CD4-positive, alpha-beta T cell (primary cell): ENCODE measurements at regions not wholly inside any gene's neighbourhood (a gene's known extent, or its start where the extent isn't known, plus 50 kb on each side); places are given as distances from the start of the nearest gene placed in this dataset.

Experiments used
- ATAC-seq: fragments of 200-7000 bp; cut with Tn5 transposase; one replicate; pipeline ENCODE4 v1.10.0; 2022; ENCODE audit warnings: mild to moderate bottlenecking; ENCODE audit not compliant: poor library complexity
- CTCF ChIA-PET: fragments of 350-600 bp; sonication (Branson Sonifier 250); formaldehyde crosslinking; loops from one replicate; lab custom pipeline; 2021; ENCODE audit warnings: antibody characterized with exemption, inconsistent platforms; lab: Charles Lee
- POLR2A ChIA-PET: fragments of 350-600 bp; sonication (Branson Sonifier 250); formaldehyde crosslinking; loops from one replicate; lab custom pipeline; 2021; ENCODE audit warnings: antibody characterized with exemption, inconsistent platforms; lab: Charles Lee
- DNase-seq, 14 experiments: peaks; one replicate each; pipeline ENCODE4 v3.0.0-alpha.2; 2013 to 2020; ENCODE audit warnings: mixed read lengths in 2 of 14
- H3K27ac ChIP-seq, 2 donors: one replicate each; pipeline versions ENCODE4 v1.5.1 to v1.7.0; 2013; ENCODE audit warnings: low read length in 2 of 2, low read depth in 1 of 2, mild to moderate bottlenecking in 1 of 2
- H3K27me3 ChIP-seq, 2 experiments: 1 replicate in 1 of 2; 2 replicates in 1 of 2; pipeline versions ENCODE4 v1.6.1 to v1.7.0; 2013; ENCODE audit warnings: low read length in 2 of 2, control low read depth in 1 of 2, mild to moderate bottlenecking in 1 of 2, moderate library complexity in 1 of 2; ENCODE audit not compliant: insufficient read depth in 2 of 2, control insufficient read depth in 1 of 2
- H3K36me3 ChIP-seq: one replicate; pipeline ENCODE4 v1.6.1; 2013; ENCODE audit warnings: low read length, control low read depth; ENCODE audit not compliant: insufficient read depth
- H3K4me1 ChIP-seq: one replicate; pipeline ENCODE4 v1.6.1; 2013; ENCODE audit warnings: low read length, control low read depth; ENCODE audit not compliant: insufficient read depth
- H3K4me3 ChIP-seq: one replicate; pipeline ENCODE4 v1.5.1; 2013; ENCODE audit warnings: mild to moderate bottlenecking, low read length, moderate library complexity
- H3K9me3 ChIP-seq, 2 experiments: 1 replicate in 1 of 2; 2 replicates in 1 of 2; pipeline versions ENCODE4 v1.6.1 to v1.7.0; 2013; ENCODE audit warnings: low read length in 2 of 2, mild to moderate bottlenecking in 2 of 2, control low read depth in 1 of 2, moderate library complexity in 1 of 2; ENCODE audit not compliant: control insufficient read depth in 1 of 2, insufficient read depth in 1 of 2
- H3K27ac Mint-ChIP-seq: one replicate; pipeline ENCODE4 v1.8.0; 2020; ENCODE audit warnings: mixed read lengths
- H3K27me3 Mint-ChIP-seq: one replicate; pipeline ENCODE4 v1.8.0; 2021; ENCODE audit warnings: mixed read lengths
- H3K36me3 Mint-ChIP-seq: one replicate; pipeline ENCODE4 v1.8.0; 2021; ENCODE audit warnings: low read depth, mixed read lengths
- H3K4me1 Mint-ChIP-seq: one replicate; pipeline ENCODE4 v1.8.0; 2021; ENCODE audit warnings: low read depth, mixed read lengths
- H3K4me3 Mint-ChIP-seq: one replicate; pipeline ENCODE4 v1.8.0; 2020; ENCODE audit warnings: mild to moderate bottlenecking, mixed read lengths
- H3K9me3 Mint-ChIP-seq: one replicate; pipeline ENCODE4 v1.8.0; 2020; ENCODE audit warnings: mixed read lengths
- CTCF ChIP-seq: fragments of 200-600 bp; IDR thresholded peaks from one replicate; pipeline ENCODE4 v1.8.0; 2022; ENCODE audit warnings: antibody characterized with exemption, mild to moderate bottlenecking
- intact Hi-C, 2 experiments: fragments of 100-400 bp; cut with DNase I in 1 of 2; cut with micrococcal nuclease in 1 of 2; formaldehyde crosslinking; loops; one replicate each; pipeline versions ENCODE4 v1.15.1 to v1.9.0; 2023 to 2025; cut with DNase I, micrococcal nuclease

GRCh38 chr12:114851981-114852380, 168.0 kb upstream of the TBX3 start:
- Histone ChIP-seq H3K4me1 (no peaks in the 10 kb centered on the region), H3K27ac (no peak overlapping the region), H3K36me3 (no peaks in the 10 kb centered on the region), H3K4me3 (no peak overlapping the region), H3K9me3 (peaks cover 0 to 6% of the 10 kb centered on the region in 2 experiments), H3K27me3 (no peaks in the 10 kb centered on the region)
- Mint-ChIP-seq H3K4me3 (no peak overlapping the region), H3K36me3 (no peaks in the 10 kb centered on the region), H3K9me3 (peaks cover 15% of the 10 kb centered on the region), H3K27me3 (no peaks in the 10 kb centered on the region), H3K4me1 (no peaks in the 10 kb centered on the region), H3K27ac (no peak overlapping the region)
- ATAC-seq (no peak), DNase-seq (no peak)
- CTCF ChIA-PET, result no interaction called here
- intact Hi-C loops, result no loop called here
- TF ChIP-seq CTCF, result no peak
- POLR2A ChIA-PET, result no interaction called here

DNA sequence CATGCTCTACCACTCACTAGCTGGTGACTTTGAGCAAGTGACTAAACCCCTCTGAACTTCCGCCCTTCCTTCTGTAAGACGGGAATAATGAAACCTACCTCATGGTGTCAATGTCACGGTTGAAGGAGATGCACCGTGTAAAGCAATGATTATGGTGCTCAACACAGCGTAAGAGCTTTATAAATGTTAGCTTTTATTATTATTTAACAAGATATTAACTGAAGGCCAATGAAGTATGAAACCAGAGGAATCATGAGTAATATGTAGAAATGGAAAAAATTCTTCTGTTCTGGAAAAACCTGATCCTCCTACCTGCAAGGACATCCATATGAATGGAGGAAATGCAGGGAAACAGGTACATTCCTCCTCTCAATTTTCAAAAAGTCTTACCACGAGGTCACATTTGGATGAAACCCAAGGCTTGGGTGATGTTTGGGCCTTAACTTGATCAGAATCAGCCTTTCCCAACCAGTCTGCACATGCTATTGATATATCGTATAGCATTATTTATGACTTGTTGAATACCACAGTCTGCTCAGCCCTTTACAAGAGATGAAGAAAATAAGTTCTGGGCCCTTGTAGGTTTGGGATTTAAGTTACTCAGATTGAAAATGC, 166.8 kb upstream of the TBX3 start:
- TF ChIP-seq CTCF, result no peak
- Mint-ChIP-seq H3K4me3 (no peak overlapping the region), H3K27me3 (no peaks in the 10 kb centered on the region), H3K27ac (no peak overlapping the region), H3K36me3 (no peaks in the 10 kb centered on the region), H3K9me3 (peaks cover 15% of the 10 kb centered on the region), H3K4me1 (no peaks in the 10 kb centered on the region)
- no peaks in the 10 kb centered on the region for H3K4me1 ChIP-seq
- intact Hi-C loops, result no loop called here
- CTCF ChIA-PET, result no interaction called here
- no peak overlapping the region for H3K4me3 ChIP-seq
- ATAC-seq (no peak), DNase-seq (no peak)
- POLR2A ChIA-PET, result no interaction called here
- H3K36me3 ChIP-seq, result no peaks in the 10 kb centered on the region
- H3K27me3 ChIP-seq, result no peaks in the 10 kb centered on the region
- H3K9me3 ChIP-seq, result peaks cover 0 to 6% of the 10 kb centered on the region in 2 experiments
- H3K27ac ChIP-seq, result no peak overlapping the region

- intact Hi-C loops, result no loop called here
- H3K36me3 Mint-ChIP-seq, result no peaks in the 10 kb centered on the region
- POLR2A ChIA-PET, result no interaction called here
- H3K4me1 Mint-ChIP-seq, result no peaks in the 10 kb centered on the region
- Histone ChIP-seq H3K9me3 (peaks cover 0 to 6% of the 10 kb centered on the region in 2 experiments), H3K4me1 (no peaks in the 10 kb centered on the region), H3K27me3 (no peaks in the 10 kb centered on the region), H3K27ac (no peak overlapping the region), H3K4me3 (no peak overlapping the region), H3K36me3 (no peaks in the 10 kb centered on the region)
- DNase-seq (no peak), ATAC-seq (no peak)
- CTCF ChIA-PET, result no interaction called here
- H3K27me3 Mint-ChIP-seq, result no peaks in the 10 kb centered on the region
- no peak overlapping the region for H3K4me3 Mint-ChIP-seq
- TF ChIP-seq CTCF, result no peak
- no peak overlapping the region for H3K27ac Mint-ChIP-seq
- H3K9me3 Mint-ChIP-seq, result peaks cover 11% of the 10 kb centered on the region
Observed at GRCh38 chr12:114848666-114849065, 164.7 kb upstream of the TBX3 start.
